HL-60 (cell line): ENCODE measurements at regions not wholly inside any gene's neighbourhood (a gene's known extent, or its start where the extent isn't known, plus 50 kb on each side); places are given as distances from the start of the nearest gene placed in this dataset.

ENCODE experiments used
- DNase-seq, 2 experiments: peaks; one replicate each; pipeline ENCODE4 v3.0.0-alpha.2; 2010 to 2020; ENCODE audit warnings: low read depth in 1 of 2, low spot score in 1 of 2
- H3K27ac ChIP-seq: fragments of 250-450 bp; sonication (Bioruptor Pico); replicated peaks from 2 replicates; pipeline ENCODE4 v1.5.1; 2020; ENCODE audit warnings: mild to moderate bottlenecking, moderate library complexity
- H3K27me3 ChIP-seq: fragments of 250-450 bp; sonication (Bioruptor Pico); 2 replicates; pipeline ENCODE4 v1.5.1; 2021; ENCODE audit warnings: mild to moderate bottlenecking, moderate library complexity; ENCODE audit not compliant: insufficient read depth, poor library complexity, severe bottlenecking
- H3K4me3 ChIP-seq: replicated peaks from 2 replicates; pipeline ENCODE4 v1.5.1; 2011; ENCODE audit warnings: mild to moderate bottlenecking, control low read depth, low read length; ENCODE audit not compliant: insufficient read depth
- CTCF ChIP-seq: IDR thresholded peaks from one replicate; pipeline ENCODE4 v1.5.1; 2011; ENCODE audit warnings: low read length, control low read depth, inconsistent platforms; ENCODE audit not compliant: insufficient read depth
- GABPA ChIP-seq: IDR thresholded peaks from 2 replicates; pipeline ENCODE4 v1.6.1; 2012; ENCODE audit warnings: low read depth
- POLR2AphosphoS5 ChIP-seq: IDR thresholded peaks from 2 replicates; pipeline ENCODE4 v1.6.1; 2012; ENCODE audit warnings: low read depth
- REST ChIP-seq: IDR thresholded peaks from 2 replicates; pipeline ENCODE4 v1.6.1; 2012; ENCODE audit warnings: low read depth; ENCODE audit not compliant: insufficient replicate concordance
- SPI1 ChIP-seq: IDR thresholded peaks from 2 replicates; pipeline ENCODE4 v1.6.1; 2012; ENCODE audit warnings: low read depth, mild to moderate bottlenecking, borderline replicate concordance

GRCh38 chr11:112780351-112781087 is 180.7 kb upstream of the NCAM1 start:
- Histone ChIP-seq H3K27me3 (no peaks in the 10 kb centered on the region), H3K4me3 (no peak overlapping the region), H3K27ac (no peak overlapping the region)
- TF ChIP-seq GABPA = no peak
- no peak for TF ChIP-seq CTCF
- no peak for TF ChIP-seq REST
- TF ChIP-seq POLR2AphosphoS5 = no peak
- TF ChIP-seq SPI1 = no peak
- DNase-seq = no peak

GRCh38 chr11:112783945-112784322 is 177.3 kb upstream of the NCAM1 start:
- H3K4me3 ChIP-seq = no peak overlapping the region
- H3K27me3 ChIP-seq = no peaks in the 10 kb centered on the region
- H3K27ac ChIP-seq = no peak overlapping the region
- TF ChIP-seq POLR2AphosphoS5 (no peak), GABPA (no peak), SPI1 (no peak)
- DNase-seq = no peak

- Histone ChIP-seq H3K27ac (no peak overlapping the region), H3K4me3 (no peak overlapping the region), H3K27me3 (no peaks in the 10 kb centered on the region)
- no peak for DNase-seq
- TF ChIP-seq CTCF = no peak
- no peak for TF ChIP-seq GABPA
Observed at GRCh38 chr11:112784323-112785073, 176.7 kb upstream of the NCAM1 start.

- DNase-seq = no peak
- TF ChIP-seq POLR2AphosphoS5 (no peak), SPI1 (no peak), GABPA (no peak), REST (no peak), CTCF (no peak)
- Histone ChIP-seq H3K27ac (no peak overlapping the region), H3K4me3 (no peak overlapping the region), H3K27me3 (no peaks in the 10 kb centered on the region)
Observed at GRCh38 chr11:112785149-112785548, 176.1 kb upstream of the NCAM1 start.
